ENCODE measurements at regions not wholly inside any gene's neighbourhood (a gene's known extent, or its start where the extent isn't known, plus 50 kb on each side); places are given as distances from the start of the nearest gene placed in this dataset.
"Not testable (repeated sequence)": the region's sequence is repeated elsewhere in the genome, so short reads cannot be mapped to it uniquely, and the experiment has no call there.

DNA sequence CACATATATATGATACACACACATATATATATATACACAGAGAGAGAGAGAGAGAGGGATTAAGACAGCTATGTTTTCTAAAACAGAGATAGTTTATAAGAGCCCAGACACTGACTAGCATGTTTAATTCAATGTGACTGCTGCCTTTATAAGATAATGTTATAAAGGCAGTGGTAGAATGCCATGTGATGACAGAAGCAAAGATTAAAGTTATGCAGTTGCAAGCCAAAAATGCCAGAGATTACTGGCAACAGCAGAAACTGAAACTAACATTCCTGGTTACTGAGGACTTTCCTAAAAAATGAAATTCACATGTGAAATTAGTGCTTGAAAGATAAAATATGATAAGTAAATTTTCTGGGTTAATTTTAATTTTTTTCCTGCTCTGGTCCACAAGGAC lies 1888.9 kb downstream of the LRRC4C start:
- no peaks in the 10 kb centered on the region for H3K36me3 ChIP-seq (ENCODE audit: control insufficient read depth in 2 of 3, insufficient read depth in 3 of 3, low read length in 3 of 3)
- H3K9me3 ChIP-seq (ENCODE audit: control insufficient read depth in 2 of 3, insufficient read depth in 1 of 3, low read length in 3 of 3), result no peaks in the 10 kb centered on the region
- H3K9ac ChIP-seq (ENCODE audit: low read length in 3 of 3), result no peak overlapping the region
- H3K4me1 ChIP-seq (ENCODE audit: control insufficient read depth in 2 of 3, insufficient read depth in 2 of 3, low read depth in 1 of 3, low read length in 3 of 3), result no peaks in the 10 kb centered on the region
- H3K4me3 ChIP-seq (ENCODE audit: low read length in 3 of 3), result no peak overlapping the region
- TF ChIP-seq, protein P1, sequence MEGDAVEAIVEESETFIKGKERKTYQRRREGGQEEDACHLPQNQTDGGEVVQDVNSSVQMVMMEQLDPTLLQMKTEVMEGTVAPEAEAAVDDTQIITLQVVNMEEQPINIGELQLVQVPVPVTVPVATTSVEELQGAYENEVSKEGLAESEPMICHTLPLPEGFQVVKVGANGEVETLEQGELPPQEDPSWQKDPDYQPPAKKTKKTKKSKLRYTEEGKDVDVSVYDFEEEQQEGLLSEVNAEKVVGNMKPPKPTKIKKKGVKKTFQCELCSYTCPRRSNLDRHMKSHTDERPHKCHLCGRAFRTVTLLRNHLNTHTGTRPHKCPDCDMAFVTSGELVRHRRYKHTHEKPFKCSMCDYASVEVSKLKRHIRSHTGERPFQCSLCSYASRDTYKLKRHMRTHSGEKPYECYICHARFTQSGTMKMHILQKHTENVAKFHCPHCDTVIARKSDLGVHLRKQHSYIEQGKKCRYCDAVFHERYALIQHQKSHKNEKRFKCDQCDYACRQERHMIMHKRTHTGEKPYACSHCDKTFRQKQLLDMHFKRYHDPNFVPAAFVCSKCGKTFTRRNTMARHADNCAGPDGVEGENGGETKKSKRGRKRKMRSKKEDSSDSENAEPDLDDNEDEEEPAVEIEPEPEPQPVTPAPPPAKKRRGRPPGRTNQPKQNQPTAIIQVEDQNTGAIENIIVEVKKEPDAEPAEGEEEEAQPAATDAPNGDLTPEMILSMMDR (IDR thresholded peaks at IDR 0.05; ENCODE audit: borderline replicate concordance, extremely low read depth, insufficient read depth), result no peak
- intact Hi-C loops (cut with DNase I), result no loop called here
- no peak for FAIRE-seq
- H3K27ac ChIP-seq (ENCODE audit: low read depth in 2 of 2, low read length in 2 of 2), result no peak overlapping the region
- H3K27me3 ChIP-seq (ENCODE audit: control insufficient read depth, insufficient read depth, low read length), result no peaks in the 10 kb centered on the region
- DNase-seq, result no peak

- H3K27me3 ChIP-seq (ENCODE audit: control insufficient read depth, insufficient read depth, low read length), result no peaks in the 10 kb centered on the region
- no peaks in the 10 kb centered on the region for H3K9me3 ChIP-seq (ENCODE audit: control insufficient read depth in 2 of 3, insufficient read depth in 1 of 3, low read length in 3 of 3)
- no peak overlapping the region for H3K27ac ChIP-seq (ENCODE audit: low read depth in 2 of 2, low read length in 2 of 2)
- DNase-seq, result no peak
- TF ChIP-seq, protein P1 (IDR thresholded peaks at IDR 0.05; ENCODE audit: borderline replicate concordance, extremely low read depth, insufficient read depth), result no peak
- no peaks in the 10 kb centered on the region for H3K36me3 ChIP-seq (ENCODE audit: control insufficient read depth in 2 of 3, insufficient read depth in 3 of 3, low read length in 3 of 3)
- H3K4me1 ChIP-seq (ENCODE audit: control insufficient read depth in 2 of 3, insufficient read depth in 2 of 3, low read depth in 1 of 3, low read length in 3 of 3), result no peaks in the 10 kb centered on the region
- H3K9ac ChIP-seq (ENCODE audit: low read length in 3 of 3), result no peak overlapping the region
- intact Hi-C loops (cut with DNase I), result no loop called here
- H3K4me3 ChIP-seq (ENCODE audit: low read length in 3 of 3), result no peak overlapping the region
- no peak for FAIRE-seq
Measured at GRCh38 chr11:39569789-39570188, 1889.7 kb downstream of the LRRC4C start.

- TF ChIP-seq, protein P1 (IDR thresholded peaks at IDR 0.05; ENCODE audit: borderline replicate concordance, extremely low read depth, insufficient read depth), result no peak
- peak in 1 of 5 donors; percentile 18 for DNase-seq
Measured at GRCh38 chr11:39542460-39542859, 1917.0 kb downstream of the LRRC4C start.

GRCh38 chr11:39541945-39542351 lies 1917.5 kb downstream of the LRRC4C start:
- no peak overlapping the region for H3K27ac ChIP-seq (ENCODE audit: low read depth in 2 of 2, low read length in 2 of 2)
- no peaks in the 10 kb centered on the region for H3K4me1 ChIP-seq (ENCODE audit: control insufficient read depth in 2 of 3, insufficient read depth in 2 of 3, low read depth in 1 of 3, low read length in 3 of 3)
- H3K9ac ChIP-seq (ENCODE audit: low read length in 3 of 3), result no peak overlapping the region
- FAIRE-seq (no peak), DNase-seq (peak in 1 of 5 donors; percentile 57)
- H3K36me3 ChIP-seq (ENCODE audit: control insufficient read depth in 2 of 3, insufficient read depth in 3 of 3, low read length in 3 of 3), result no peaks in the 10 kb centered on the region
- H3K27me3 ChIP-seq (ENCODE audit: control insufficient read depth, insufficient read depth, low read length), result no peaks in the 10 kb centered on the region
- peaks cover 0 to 3% (median 0%) of the 10 kb centered on the region in 3 donors for H3K9me3 ChIP-seq (ENCODE audit: control insufficient read depth in 2 of 3, insufficient read depth in 1 of 3, low read length in 3 of 3)
- TF ChIP-seq, protein P1 (IDR thresholded peaks at IDR 0.05; ENCODE audit: borderline replicate concordance, extremely low read depth, insufficient read depth), result no peak
- intact Hi-C loops (cut with DNase I), result no loop called here
- H3K4me3 ChIP-seq (ENCODE audit: low read length in 3 of 3), result no peak overlapping the region

More at GRCh38 chr11:39542460-39542859, 1917.0 kb downstream of the LRRC4C start:
- Histone ChIP-seq H3K27ac (ENCODE audit: low read depth in 2 of 2, low read length in 2 of 2) (no peak overlapping the region), H3K9me3 (ENCODE audit: control insufficient read depth in 2 of 3, insufficient read depth in 1 of 3, low read length in 3 of 3) (peaks cover 0 to 3% (median 0%) of the 10 kb centered on the region in 3 donors), H3K36me3 (ENCODE audit: control insufficient read depth in 2 of 3, insufficient read depth in 3 of 3, low read length in 3 of 3) (no peaks in the 10 kb centered on the region), H3K4me3 (ENCODE audit: low read length in 3 of 3) (no peak overlapping the region), H3K4me1 (ENCODE audit: control insufficient read depth in 2 of 3, insufficient read depth in 2 of 3, low read depth in 1 of 3, low read length in 3 of 3) (no peaks in the 10 kb centered on the region), H3K9ac (ENCODE audit: low read length in 3 of 3) (no peak overlapping the region), H3K27me3 (ENCODE audit: control insufficient read depth, insufficient read depth, low read length) (no peaks in the 10 kb centered on the region)
- intact Hi-C loops (cut with DNase I), result no loop called here
- FAIRE-seq, result no peak

DNA sequence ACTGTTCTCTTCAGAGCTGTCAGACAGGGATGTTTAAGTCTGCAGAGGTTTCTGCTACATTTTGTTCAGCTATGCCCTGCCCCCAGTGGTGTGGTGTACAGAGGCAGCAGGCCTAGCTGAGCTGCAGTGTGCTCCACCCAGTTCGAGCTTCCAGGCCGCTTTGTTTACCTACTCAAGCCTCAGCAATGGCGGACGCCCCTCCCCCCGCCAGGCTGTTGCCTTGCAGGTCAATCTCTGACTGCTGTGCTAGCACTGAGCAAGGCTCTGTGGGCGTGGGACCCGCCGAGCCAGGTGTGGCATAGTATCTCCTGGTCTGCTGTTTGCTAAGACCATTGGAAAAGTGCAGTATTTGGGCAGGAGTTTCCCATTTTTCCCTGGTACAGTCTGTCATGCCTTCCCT lies 1923.1 kb downstream of the LRRC4C start:
- H3K4me1 ChIP-seq (ENCODE audit: control insufficient read depth in 2 of 3, insufficient read depth in 2 of 3, low read depth in 1 of 3, low read length in 3 of 3); intact Hi-C loops (cut with DNase I); H3K36me3 ChIP-seq (ENCODE audit: control insufficient read depth in 2 of 3, insufficient read depth in 3 of 3, low read length in 3 of 3); H3K27me3 ChIP-seq (ENCODE audit: control insufficient read depth, insufficient read depth, low read length); H3K4me3 ChIP-seq (ENCODE audit: low read length in 3 of 3); H3K9ac ChIP-seq (ENCODE audit: low read length in 3 of 3); FAIRE-seq; H3K27ac ChIP-seq (ENCODE audit: low read depth in 2 of 2, low read length in 2 of 2); H3K9me3 ChIP-seq (ENCODE audit: control insufficient read depth in 2 of 3, insufficient read depth in 1 of 3, low read length in 3 of 3): not testable (repeated sequence)
- peak in 1 of 5 donors; percentile 58 for DNase-seq

Data from kidney (tissue), 13 donors.